IMR-90 (cell line): ENCODE measurements at regions not wholly inside any gene's neighbourhood (a gene's known extent, or its start where the extent isn't known, plus 50 kb on each side); places are given as distances from the start of the nearest gene placed in this dataset.

Source experiments
- ATAC-seq: fragments of 200-7000 bp; cut with Tn5 transposase; 2 replicates; pipeline ENCODE4 v1.9.1; 2020; ENCODE audit warnings: low read depth, mild to moderate bottlenecking, moderate library complexity
- BruUV-seq: library from RNA; stranded (reverse); fragments of 400-500 nt; replicated peaks from 2 replicates; lab custom pipeline; 2021; lab: Mats Ljungman, UMichigan
- CTCF ChIA-PET: fragments of 300-600 bp; formaldehyde crosslinking; extraction: SDS; loops from one replicate; lab custom pipeline; 2021; ENCODE audit warnings: antibody characterized with exemption; lab: Yijun Ruan, JAX
- POLR2A ChIA-PET: fragments of 300-600 bp; sonication (Branson Sonifier 250); formaldehyde crosslinking; loops from one replicate; lab custom pipeline; 2022; ENCODE audit warnings: antibody characterized with exemption; ENCODE audit not compliant: unreplicated experiment; lab: Charles Lee
- DNase-seq: peaks from one replicate; pipeline ENCODE4 v3.0.0; 2013
- H2AFZ ChIP-seq: replicated peaks from 2 replicates; pipeline ENCODE3; 2013; ENCODE audit warnings: low read length, mild to moderate bottlenecking; ENCODE audit not compliant: poor library complexity
- H2AK5ac ChIP-seq: 2 replicates; pipeline ENCODE4 v1.6.1; 2013; ENCODE audit warnings: low read depth, low read length, inconsistent platforms
- H2AK9ac ChIP-seq: replicated peaks from 2 replicates; pipeline ENCODE3; 2013; ENCODE audit warnings: mild to moderate bottlenecking, low read depth, low read length, moderate library complexity; ENCODE audit not compliant: poor library complexity
- H2BK120ac ChIP-seq: 2 replicates; pipeline ENCODE4 v1.6.1; 2013; ENCODE audit warnings: low read depth, low read length, inconsistent platforms
- H2BK15ac ChIP-seq: 3 replicates; pipeline ENCODE4 v1.6.1; 2013; ENCODE audit warnings: low read depth, low read length, inconsistent platforms
- H2BK20ac ChIP-seq: 2 replicates; pipeline ENCODE4 v1.6.1; 2013; ENCODE audit warnings: low read depth, mild to moderate bottlenecking, inconsistent platforms, low read length, moderate library complexity
- H2BK5ac ChIP-seq: 2 replicates; pipeline ENCODE4 v1.6.1; 2013; ENCODE audit warnings: mild to moderate bottlenecking, low read depth, low read length, inconsistent platforms; ENCODE audit not compliant: poor library complexity, severe bottlenecking
- H3K14ac ChIP-seq: replicated peaks from 2 replicates; pipeline ENCODE4 v1.6.1; 2013; ENCODE audit warnings: low read depth, low read length, inconsistent platforms
- H3K18ac ChIP-seq: 2 replicates; pipeline ENCODE4 v1.6.1; 2013; ENCODE audit warnings: low read depth, low read length, control low read depth
- H3K23ac ChIP-seq: 2 replicates; pipeline ENCODE4 v1.6.1; 2013; ENCODE audit warnings: low read depth, low read length, inconsistent platforms
- H3K27ac ChIP-seq: 2 replicates; pipeline ENCODE4 v1.5.1; 2013; ENCODE audit warnings: mild to moderate bottlenecking, control low read depth, low read length; ENCODE audit not compliant: insufficient read depth
- H3K27me3 ChIP-seq: 2 replicates; pipeline ENCODE4 v1.6.1; 2013; ENCODE audit warnings: low read length; ENCODE audit not compliant: control insufficient read depth, insufficient read depth
- H3K36me3 ChIP-seq: 2 replicates; pipeline ENCODE4 v1.6.1; 2013; ENCODE audit warnings: low read length, mixed read lengths; ENCODE audit not compliant: control insufficient read depth, insufficient read depth
- H3K4ac ChIP-seq: 2 replicates; pipeline ENCODE4 v1.6.1; 2013; ENCODE audit warnings: low read depth, low read length, inconsistent platforms
- H3K4me1 ChIP-seq: 2 replicates; pipeline ENCODE4 v1.6.1; 2013; ENCODE audit warnings: low read length, mixed read lengths; ENCODE audit not compliant: control insufficient read depth, insufficient read depth
- H3K4me2 ChIP-seq: 2 replicates; pipeline ENCODE4 v1.6.1; 2013; ENCODE audit warnings: low read depth, mild to moderate bottlenecking, control low read depth, low read length, moderate library complexity
- H3K4me3 ChIP-seq: 2 replicates; pipeline ENCODE4 v1.5.1; 2013; ENCODE audit warnings: low read depth, mild to moderate bottlenecking, control low read depth, low read length, moderate library complexity; ENCODE audit not compliant: insufficient read depth
- H3K56ac ChIP-seq: 2 replicates; pipeline ENCODE4 v1.6.1; 2013; ENCODE audit warnings: low read length, inconsistent platforms; ENCODE audit not compliant: insufficient read depth; ENCODE audit errors: extremely low read depth
- H3K79me1 ChIP-seq, 2 experiments: 2 replicates each; pipeline ENCODE4 v1.6.1; 2013; ENCODE audit warnings: low read length in 2 of 2, inconsistent platforms in 1 of 2, low read depth in 1 of 2
- H3K9ac ChIP-seq: 2 replicates; pipeline ENCODE4 v1.6.1; 2013; ENCODE audit warnings: low read depth, low read length, control low read depth
- H3K9me1 ChIP-seq: 2 replicates; pipeline ENCODE4 v1.6.1; 2013; ENCODE audit warnings: low read length, inconsistent platforms; ENCODE audit not compliant: insufficient read depth
- H3K9me3 ChIP-seq: 2 replicates; pipeline ENCODE4 v1.6.1; 2013; ENCODE audit warnings: low read length; ENCODE audit not compliant: control insufficient read depth, insufficient read depth
- H4K20me1 ChIP-seq: 2 replicates; pipeline ENCODE4 v1.6.1; 2013; ENCODE audit warnings: low read length, inconsistent platforms; ENCODE audit not compliant: insufficient read depth
- H4K5ac ChIP-seq: 2 replicates; pipeline ENCODE4 v1.6.1; 2013; ENCODE audit warnings: mild to moderate bottlenecking, low read depth, low read length, control low read depth
- H4K8ac ChIP-seq, 2 experiments: 2 replicates each; pipeline ENCODE4 v1.6.1; 2013; ENCODE audit warnings: low read depth in 2 of 2, low read length in 2 of 2, control low read depth in 1 of 2, inconsistent platforms in 1 of 2
- H4K91ac ChIP-seq: 2 replicates; pipeline ENCODE4 v1.6.1; 2013; ENCODE audit warnings: low read depth, low read length, inconsistent platforms; ENCODE audit not compliant: insufficient read depth
- BHLHE40 ChIP-seq: fragments of 150-350 bp; IDR thresholded peaks from 2 replicates; pipeline ENCODE4 v1.6.1; 2016; ENCODE audit warnings: mild to moderate bottlenecking, low read depth, low read length
- CEBPB ChIP-seq: IDR thresholded peaks from 2 replicates; pipeline ENCODE4 v1.6.1; 2012; ENCODE audit warnings: low read depth, low read length, improper control_type of control experiment
- CHD1 ChIP-seq: IDR thresholded peaks from 2 replicates; pipeline ENCODE4 v1.6.1; 2012; ENCODE audit warnings: low read depth, low read length, improper control_type of control experiment
- CTCF ChIP-seq: conservative IDR thresholded peaks from 2 replicates; pipeline ENCODE4 v1.5.1; 2012; ENCODE audit warnings: mild to moderate bottlenecking, low read depth, low read length, improper control_type of control experiment
- MXI1 ChIP-seq: IDR thresholded peaks from 2 replicates; pipeline ENCODE4 v1.6.1; 2012; ENCODE audit warnings: low read depth, mild to moderate bottlenecking, low read length, moderate library complexity, borderline replicate concordance
- USF2 ChIP-seq: fragments of 150-350 bp; IDR thresholded peaks from 2 replicates; pipeline ENCODE4 v1.6.1; 2017; ENCODE audit warnings: mild to moderate bottlenecking, antibody characterized with exemption, low read length, low read depth
- WGBS, 2 experiments: methylation state at CpG; one replicate each; pipeline versions ENCODE4 v1.1.5 to v1.1.7; 2013; ENCODE audit warnings: missing lambda C conversion rate in 2 of 2; ENCODE audit not compliant: insufficient read length in 1 of 2; ENCODE audit errors: extremely low coverage in 2 of 2; 5-methylcytosine and 5-hydroxymethylcytosine counted together
- dilution Hi-C: fragments of 300-500 bp; cut with HindIII; formaldehyde crosslinking; loops from one replicate; pipeline ENCODE4 v1.14.3; 2018; ENCODE audit warnings: low sequenced_read_pairs; ENCODE audit not compliant: unreplicated experiment
- in situ Hi-C: fragments of 300-500 bp; cut with MboI; formaldehyde crosslinking; loops from 3 replicates; pipeline ENCODE4 v1.14.3; 2019; ENCODE audit warnings: low sequenced_read_pairs, inconsistent platforms, mixed read lengths
- intact Hi-C: fragments of 100-400 bp; cut with micrococcal nuclease; formaldehyde crosslinking; loops from 2 replicates; pipeline ENCODE4 v1.10.0; 2022

- Histone ChIP-seq H2AK9ac (no peak overlapping the region), H4K20me1 (no peaks in the 10 kb centered on the region), H3K4me3 (no peak overlapping the region), H4K5ac (no peak overlapping the region), H3K14ac (no peak overlapping the region), H3K23ac (no peak overlapping the region), H3K56ac (no peak overlapping the region), H3K9ac (no peak overlapping the region), H3K27me3 (no peaks in the 10 kb centered on the region), H3K79me1 (no peaks in the 10 kb centered on the region), H3K4ac (no peak overlapping the region), H4K8ac (no peak overlapping the region), H3K27ac (no peak overlapping the region), H4K91ac (no peak overlapping the region), H2AK5ac (no peak overlapping the region), H3K9me1 (no peaks in the 10 kb centered on the region), H2BK15ac (no peak overlapping the region), H3K4me2 (no peak overlapping the region), H3K36me3 (no peaks in the 10 kb centered on the region), H2BK20ac (no peak overlapping the region), H3K18ac (no peak overlapping the region), H2BK5ac (no peak overlapping the region), H3K4me1 (peaks cover 7% of the 10 kb centered on the region), H3K9me3 (peaks cover 2% of the 10 kb centered on the region; the same call in 1 of the 2 replicates), H2AFZ (no peak overlapping the region), H2BK120ac (no peak overlapping the region)
- ATAC-seq: no peak
- in situ Hi-C loops: no loop called here
- intact Hi-C loops: loop anchor here (10.0 kb wide), 1 partner anchor 108 kb away; no protein-coding TSS in a partner anchor
- no peak for DNase-seq
- dilution Hi-C loops: no loop called here
- no peak for TF ChIP-seq CEBPB
- no peak for TF ChIP-seq USF2
- no peak for TF ChIP-seq CHD1
- no peak for TF ChIP-seq BHLHE40
- no peak for TF ChIP-seq CTCF
- no peak for TF ChIP-seq MXI1
- no TSS peak for BruUV-seq
- WGBS, 2 experiments: no CpG with 5 or more reads among the region's 3 CpGs
- ChIA-PET CTCF (no interaction called here), POLR2A (no interaction called here)
Measured at GRCh38 chr4:14092741-14093140, 465.2 kb upstream of the BOD1L1 start.
